Left ventricle myocardium inferior (tissue), 1 donor: ENCODE measurements at regions not wholly inside any gene's neighbourhood (a gene's known extent, or its start where the extent isn't known, plus 50 kb on each side); places are given as distances from the start of the nearest gene placed in this dataset.

ENCODE experiments used
- DNase-seq: peaks from one replicate; pipeline ENCODE4 v3.0.0-alpha.2; 2020
- H3K27ac ChIP-seq: fragments of 200-600 bp; replicated peaks from 2 replicates; pipeline ENCODE4 v1.8.0; 2021
- H3K27me3 ChIP-seq: fragments of 200-600 bp; 2 replicates; pipeline ENCODE4 v1.8.0; 2021; ENCODE audit warnings: low read depth
- H3K36me3 ChIP-seq: fragments of 200-600 bp; 2 replicates; pipeline ENCODE4 v1.8.0; 2021
- H3K4me1 ChIP-seq: fragments of 200-600 bp; 2 replicates; pipeline ENCODE4 v1.8.0; 2021
- H3K4me3 ChIP-seq: fragments of 200-600 bp; 2 replicates; pipeline ENCODE4 v1.8.0; 2021; ENCODE audit warnings: mild to moderate bottlenecking, moderate library complexity
- H3K9me3 ChIP-seq: fragments of 200-600 bp; replicated peaks from 2 replicates; pipeline ENCODE4 v1.8.0; 2021
- intact Hi-C: fragments of 100-400 bp; cut with micrococcal nuclease; formaldehyde crosslinking; loops from one replicate; pipeline ENCODE4 v1.11.0; 2022
- TF ChIP-seq, protein P1 (sequence below): fragments of 200-600 bp; IDR thresholded peaks from 2 replicates; pipeline ENCODE4 v1.8.0; 2021; ENCODE audit warnings: antibody characterized with exemption, mild to moderate bottlenecking, borderline replicate concordance
- donor health status: DM: no; HTN: yes; CAD: no; lungs with severe emphysema.

DNA sequence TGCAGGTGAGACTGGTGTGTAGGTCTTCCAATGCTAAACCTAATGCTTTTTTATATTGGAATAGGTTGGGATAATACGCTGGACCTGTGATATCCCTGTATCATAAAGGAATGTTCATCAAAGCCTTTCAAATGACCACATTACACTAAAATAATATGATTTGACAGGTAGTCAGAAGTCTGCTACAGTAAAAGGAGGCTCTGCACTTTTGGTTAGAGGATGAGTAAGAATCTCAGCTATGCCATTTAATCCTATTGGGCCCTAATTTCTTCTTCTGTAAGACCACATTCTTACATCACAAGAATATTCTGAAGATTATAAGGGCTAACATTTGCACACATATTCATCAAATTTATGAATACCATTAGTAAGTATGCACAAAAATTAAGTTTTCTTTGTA, 250.5 kb upstream of the FLRT2 start:
- no peaks in the 10 kb centered on the region for H3K9me3 ChIP-seq
- H3K27ac ChIP-seq: no peak overlapping the region
- DNase-seq: no peak
- no peaks in the 10 kb centered on the region for H3K27me3 ChIP-seq
- H3K4me3 ChIP-seq: no peak overlapping the region
- H3K36me3 ChIP-seq: no peaks in the 10 kb centered on the region
- no peaks in the 10 kb centered on the region for H3K4me1 ChIP-seq
- intact Hi-C loops: no loop called here
- TF ChIP-seq, protein P1, sequence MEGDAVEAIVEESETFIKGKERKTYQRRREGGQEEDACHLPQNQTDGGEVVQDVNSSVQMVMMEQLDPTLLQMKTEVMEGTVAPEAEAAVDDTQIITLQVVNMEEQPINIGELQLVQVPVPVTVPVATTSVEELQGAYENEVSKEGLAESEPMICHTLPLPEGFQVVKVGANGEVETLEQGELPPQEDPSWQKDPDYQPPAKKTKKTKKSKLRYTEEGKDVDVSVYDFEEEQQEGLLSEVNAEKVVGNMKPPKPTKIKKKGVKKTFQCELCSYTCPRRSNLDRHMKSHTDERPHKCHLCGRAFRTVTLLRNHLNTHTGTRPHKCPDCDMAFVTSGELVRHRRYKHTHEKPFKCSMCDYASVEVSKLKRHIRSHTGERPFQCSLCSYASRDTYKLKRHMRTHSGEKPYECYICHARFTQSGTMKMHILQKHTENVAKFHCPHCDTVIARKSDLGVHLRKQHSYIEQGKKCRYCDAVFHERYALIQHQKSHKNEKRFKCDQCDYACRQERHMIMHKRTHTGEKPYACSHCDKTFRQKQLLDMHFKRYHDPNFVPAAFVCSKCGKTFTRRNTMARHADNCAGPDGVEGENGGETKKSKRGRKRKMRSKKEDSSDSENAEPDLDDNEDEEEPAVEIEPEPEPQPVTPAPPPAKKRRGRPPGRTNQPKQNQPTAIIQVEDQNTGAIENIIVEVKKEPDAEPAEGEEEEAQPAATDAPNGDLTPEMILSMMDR: no peak

DNA sequence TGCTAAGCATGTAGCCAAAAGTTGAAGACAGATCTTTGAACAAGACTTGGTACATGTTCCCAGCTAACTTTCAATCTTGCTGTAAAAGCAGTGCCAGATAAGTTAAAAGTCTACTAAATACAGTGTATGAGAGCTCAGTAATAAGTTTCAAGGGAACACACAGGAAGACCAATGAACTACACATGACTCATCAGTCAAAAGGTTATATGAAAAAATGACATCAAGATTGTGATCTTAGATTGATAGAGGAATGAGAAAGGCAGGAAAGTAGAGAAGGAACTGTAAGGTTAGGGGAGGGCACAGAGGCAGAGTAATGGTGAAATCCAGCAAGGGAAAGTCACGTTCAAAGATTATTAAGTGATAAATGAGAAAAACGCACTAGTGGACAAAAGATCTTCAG, 249.9 kb upstream of the FLRT2 start:
- H3K36me3 ChIP-seq: no peaks in the 10 kb centered on the region
- no peak for DNase-seq
- intact Hi-C loops: no loop called here
- no peak overlapping the region for H3K27ac ChIP-seq
- H3K9me3 ChIP-seq: no peaks in the 10 kb centered on the region
- no peaks in the 10 kb centered on the region for H3K4me1 ChIP-seq
- TF ChIP-seq, protein P1: no peak
- H3K27me3 ChIP-seq: no peaks in the 10 kb centered on the region
- no peak overlapping the region for H3K4me3 ChIP-seq

DNA sequence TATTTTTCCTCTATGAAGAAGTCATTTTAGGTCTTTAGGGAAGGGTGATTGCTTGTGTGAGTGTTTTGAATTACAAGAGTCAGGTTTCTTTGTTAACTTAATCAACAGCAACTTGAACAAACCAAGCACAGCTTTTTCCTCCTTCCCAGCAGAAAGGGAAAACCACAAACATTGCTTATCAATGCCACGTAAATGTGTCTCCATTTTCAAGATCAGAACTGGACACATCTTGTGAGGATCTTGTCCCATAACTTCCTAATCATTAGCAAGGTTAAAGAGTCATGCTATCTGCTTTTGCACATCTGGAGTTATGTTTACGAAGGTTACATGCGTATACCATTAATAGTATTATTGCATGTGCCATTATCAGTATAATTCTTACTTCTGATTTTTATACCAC, 248.0 kb upstream of the FLRT2 start:
- DNase-seq: no peak

DNA sequence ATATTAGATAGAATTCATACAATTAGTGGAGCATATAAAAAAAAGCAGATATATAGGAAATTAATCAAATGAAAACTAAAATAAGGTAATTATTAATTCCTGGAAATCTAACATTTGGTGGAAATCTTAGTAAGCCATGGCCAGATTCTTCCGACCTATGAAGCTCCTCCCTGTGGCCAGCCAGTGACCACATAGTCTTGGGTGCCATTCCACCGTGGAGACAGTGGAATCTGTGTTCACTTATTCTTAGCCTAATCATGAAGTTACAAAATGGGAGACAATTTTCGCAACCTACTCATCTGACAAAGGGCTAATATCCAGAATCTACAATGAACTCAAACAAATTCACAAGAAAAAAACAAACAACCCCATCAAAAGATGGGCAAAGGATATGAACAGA, 241.9 kb upstream of the FLRT2 start:
- no peaks in the 10 kb centered on the region for H3K36me3 ChIP-seq
- intact Hi-C loops: no loop called here
- H3K4me3 ChIP-seq: no peak overlapping the region
- no peaks in the 10 kb centered on the region for H3K9me3 ChIP-seq
- no peak for DNase-seq
- no peaks in the 10 kb centered on the region for H3K4me1 ChIP-seq
- H3K27me3 ChIP-seq: no peaks in the 10 kb centered on the region
- TF ChIP-seq, protein P1: no peak
- H3K27ac ChIP-seq: no peak overlapping the region

More for the DNA sequence above, 248.0 kb upstream of the FLRT2 start:
- intact Hi-C loops: no loop called here
- no peak overlapping the region for H3K4me3 ChIP-seq
- H3K27ac ChIP-seq: no peak overlapping the region
- no peaks in the 10 kb centered on the region for H3K27me3 ChIP-seq
- no peaks in the 10 kb centered on the region for H3K36me3 ChIP-seq
- no peaks in the 10 kb centered on the region for H3K4me1 ChIP-seq
- H3K9me3 ChIP-seq: no peaks in the 10 kb centered on the region
- TF ChIP-seq, protein P1: no peak

DNA sequence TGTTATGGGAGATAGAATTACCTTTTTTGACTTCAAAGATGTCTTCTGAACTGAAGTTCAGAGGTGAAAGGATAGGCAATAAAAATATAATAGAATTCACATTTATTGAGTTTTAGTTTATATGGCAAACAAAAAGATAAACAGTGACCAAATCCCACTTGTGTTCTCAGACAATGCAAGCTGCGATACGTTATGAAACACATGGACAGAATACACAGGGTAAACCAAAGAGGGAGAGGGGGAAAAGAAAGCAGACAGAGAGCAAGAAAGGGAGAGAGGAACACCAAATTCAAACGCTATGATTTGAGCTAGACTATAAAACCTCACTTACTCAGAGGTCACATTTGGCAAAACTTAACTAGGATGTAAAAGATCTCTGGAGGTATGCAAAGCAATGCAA, 238.2 kb upstream of the FLRT2 start:
- intact Hi-C loops: no loop called here
- no peaks in the 10 kb centered on the region for H3K4me1 ChIP-seq
- H3K9me3 ChIP-seq: no peaks in the 10 kb centered on the region
- no peak overlapping the region for H3K27ac ChIP-seq
- TF ChIP-seq, protein P1: no peak
- H3K36me3 ChIP-seq: no peaks in the 10 kb centered on the region
- no peak overlapping the region for H3K4me3 ChIP-seq
- DNase-seq: no peak
- H3K27me3 ChIP-seq: no peaks in the 10 kb centered on the region

DNA sequence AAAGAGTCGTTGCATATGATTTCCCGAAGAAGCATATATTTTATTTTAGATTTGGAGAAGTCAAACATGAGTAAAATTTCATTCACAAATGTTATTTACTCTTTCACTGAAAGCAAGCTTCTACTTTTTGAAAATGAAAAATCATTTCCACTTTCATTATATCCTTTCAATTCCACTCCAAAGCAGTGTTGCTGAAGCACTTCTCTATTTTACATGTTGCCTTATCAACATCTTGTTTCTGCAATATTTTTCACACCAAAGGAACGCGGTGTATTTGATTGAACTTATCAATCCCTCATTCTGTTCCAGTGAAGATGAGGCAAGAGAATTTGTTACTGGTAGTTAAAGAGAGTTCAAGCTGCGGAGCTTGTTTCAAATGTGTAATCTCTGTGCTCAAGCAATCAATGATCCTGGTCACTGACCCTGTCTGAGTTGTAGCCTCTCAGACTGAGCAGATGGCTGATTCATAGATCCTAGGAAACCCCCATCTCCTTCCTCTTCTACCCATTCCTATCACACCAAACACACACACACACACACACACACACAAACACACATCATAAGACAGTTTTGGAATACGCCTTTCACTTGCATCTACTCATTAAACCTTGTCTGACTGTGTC, 236.2 kb upstream of the FLRT2 start:
- TF ChIP-seq, protein P1: no peak
- H3K4me3 ChIP-seq: no peak overlapping the region
- H3K27ac ChIP-seq: no peak overlapping the region
- no peak for DNase-seq
- H3K27me3 ChIP-seq: no peaks in the 10 kb centered on the region
- H3K4me1 ChIP-seq: no peaks in the 10 kb centered on the region
- H3K36me3 ChIP-seq: no peaks in the 10 kb centered on the region
- H3K9me3 ChIP-seq: no peaks in the 10 kb centered on the region
- intact Hi-C loops: no loop called here
